ENCODE measurements at regions not wholly inside any gene's neighbourhood (a gene's known extent, or its start where the extent isn't known, plus 50 kb on each side); places are given as distances from the start of the nearest gene placed in this dataset.
"Not testable (repeated sequence)": the region's sequence is repeated elsewhere in the genome, so short reads cannot be mapped to it uniquely, and the experiment has no call there.

- not testable (repeated sequence) for TF ChIP-seq CTCF (IDR thresholded peaks at IDR 0.05; ENCODE audit: extremely low read depth in 1 of 2, insufficient read depth in 1 of 2, low read depth in 1 of 2, low read length in 2 of 2); POLR2A (IDR thresholded peaks at IDR 0.05; ENCODE audit: low read depth, low read length); EZH2 (IDR thresholded peaks at IDR 0.05; ENCODE audit: borderline replicate concordance, low read depth, low read length, severe bottlenecking); FOS (IDR thresholded peaks at IDR 0.05; ENCODE audit: borderline replicate concordance, insufficient read depth, low read length); POLR2AphosphoS5 (IDR thresholded peaks at IDR 0.05; ENCODE audit: insufficient read depth, low read depth, low read length)
Observed at GRCh38 chr7:76806010-76806409, 178.9 kb upstream of the POMZP3 start.

All from endothelial cell of umbilical vein (primary cell).